Neural cell (in vitro differentiated cells): ENCODE measurements at regions not wholly inside any gene's neighbourhood (a gene's known extent, or its start where the extent isn't known, plus 50 kb on each side); places are given as distances from the start of the nearest gene placed in this dataset.

Experiments used
- H2AFZ ChIP-seq: fragments of 200-600, 300-800 bp; sonication (generic), shearing (Covaris generic); 2 replicates; pipeline ENCODE4 v1.6.0; 2014; ENCODE audit warnings: low read depth, mild to moderate bottlenecking, antibody characterized with exemption, low read length, moderate library complexity
- H3F3A ChIP-seq: fragments of 200-600 bp; shearing (Covaris generic); 2 replicates; pipeline ENCODE4 v1.6.1; 2016; ENCODE audit warnings: mild to moderate bottlenecking, moderate library complexity, mixed read lengths, antibody characterized with exemption, low read length; ENCODE audit not compliant: insufficient read depth, poor library complexity, severe bottlenecking
- H3K27ac ChIP-seq: fragments of 200-600, 300-800 bp; sonication (generic), shearing (Covaris generic); 2 replicates; pipeline ENCODE4 v1.5.1; 2014; ENCODE audit warnings: mild to moderate bottlenecking, low read length, moderate library complexity
- H3K27me3 ChIP-seq: fragments of 300-800, 200-600 bp; sonication (generic), shearing (Covaris generic); 2 replicates; pipeline ENCODE4 v1.6.0; 2014; ENCODE audit warnings: mild to moderate bottlenecking, low read depth, low read length, moderate library complexity; ENCODE audit not compliant: insufficient read depth
- H3K36me3 ChIP-seq: fragments of 300-800, 200-600 bp; sonication (generic), shearing (Covaris generic); 2 replicates; pipeline ENCODE4 v1.5.1; 2014; ENCODE audit warnings: mild to moderate bottlenecking, antibody characterized with exemption, low read length, moderate library complexity; ENCODE audit not compliant: insufficient read depth
- H3K4me2 ChIP-seq: fragments of 300-800, 200-600 bp; sonication (generic), shearing (Covaris generic); 2 replicates; pipeline ENCODE4 v1.6.0; 2014; ENCODE audit warnings: mild to moderate bottlenecking, low read length
- H3K4me3 ChIP-seq: fragments of 300-800, 200-600 bp; sonication (generic), shearing (Covaris generic); 2 replicates; pipeline ENCODE4 v1.5.1; 2014; ENCODE audit warnings: mild to moderate bottlenecking, low read length, moderate library complexity
- H3K79me2 ChIP-seq: fragments of 200-600 bp; shearing (Covaris generic); replicated peaks from 2 replicates; pipeline ENCODE4 v1.6.0; 2014; ENCODE audit warnings: mild to moderate bottlenecking, low read length, moderate library complexity; ENCODE audit not compliant: insufficient read depth
- H3K9ac ChIP-seq: fragments of 300-800, 200-600 bp; sonication (generic), shearing (Covaris generic); 2 replicates; pipeline ENCODE4 v1.6.1; 2016; ENCODE audit warnings: mild to moderate bottlenecking, low read length, mixed read lengths
- H3K9me2 ChIP-seq: fragments of 200-600 bp; shearing (Covaris generic); 2 replicates; pipeline ENCODE4 v1.6.1; 2016; ENCODE audit warnings: mild to moderate bottlenecking, low read length, mixed read lengths; ENCODE audit not compliant: insufficient read depth
- H3K9me3 ChIP-seq: fragments of 200-600, 300-800 bp; sonication (generic), shearing (Covaris generic); 2 replicates; pipeline ENCODE4 v1.6.1; 2016; ENCODE audit warnings: mild to moderate bottlenecking, mixed run types, low read length, moderate library complexity, mixed read lengths
- H4K20me1 ChIP-seq: fragments of 200-600 bp; shearing (Covaris generic); 2 replicates; pipeline ENCODE4 v1.6.1; 2016; ENCODE audit warnings: mild to moderate bottlenecking, mixed run types; ENCODE audit not compliant: insufficient read depth
- CTCF ChIP-seq: fragments of 450-650 bp; IDR thresholded peaks from 2 replicates; pipeline ENCODE4 v1.5.1; 2014; ENCODE audit warnings: antibody characterized with exemption, mild to moderate bottlenecking, moderate library complexity; ENCODE audit not compliant: poor library complexity, severe bottlenecking
- EP300 ChIP-seq: fragments of 450-650 bp; conservative IDR thresholded peaks from 2 replicates; pipeline ENCODE4 v1.6.1; 2014; ENCODE audit warnings: antibody characterized with exemption, mild to moderate bottlenecking, moderate library complexity; ENCODE audit not compliant: poor library complexity, severe bottlenecking
- EZH2 ChIP-seq: fragments of 200-600, 300-800 bp; shearing (Covaris generic), sonication (generic); IDR thresholded peaks from 2 replicates; pipeline ENCODE4 v1.6.1; 2014; ENCODE audit warnings: antibody characterized with exemption, low read length, borderline replicate concordance, mild to moderate bottlenecking; ENCODE audit not compliant: insufficient read depth, poor library complexity, severe bottlenecking
- MXI1 ChIP-seq: fragments of 450-650 bp; conservative IDR thresholded peaks from 2 replicates; pipeline ENCODE4 v1.6.1; 2014; ENCODE audit warnings: antibody characterized with exemption, mild to moderate bottlenecking; ENCODE audit not compliant: poor library complexity, severe bottlenecking
- POLR2AphosphoS5 ChIP-seq: IDR thresholded peaks from 2 replicates; pipeline ENCODE4 v1.6.1; 2012
- RAD21 ChIP-seq: fragments of 450-650 bp; conservative IDR thresholded peaks from 2 replicates; pipeline ENCODE4 v1.6.1; 2014; ENCODE audit warnings: antibody characterized with exemption, mild to moderate bottlenecking, moderate library complexity
- REST ChIP-seq: IDR thresholded peaks from 2 replicates; pipeline ENCODE4 v1.6.1; 2012; ENCODE audit warnings: borderline replicate concordance
- SMC3 ChIP-seq: fragments of 450-650 bp; conservative IDR thresholded peaks from 2 replicates; pipeline ENCODE4 v1.6.1; 2014; ENCODE audit warnings: antibody characterized with exemption, mild to moderate bottlenecking, moderate library complexity; ENCODE audit not compliant: poor library complexity
- TAF1 ChIP-seq: IDR thresholded peaks from 2 replicates; pipeline ENCODE4 v1.6.1; 2012; ENCODE audit warnings: low read depth

- Histone ChIP-seq H3K4me2 (no peak overlapping the region), H3K9ac (no peak overlapping the region), H3K36me3 (no peaks in the 10 kb centered on the region), H4K20me1 (no peaks in the 10 kb centered on the region), H3K4me3 (no peak overlapping the region), H3K9me3 (no peaks in the 10 kb centered on the region), H3K27ac (no peak overlapping the region), H3K79me2 (no peaks in the 10 kb centered on the region), H2AFZ (no peak overlapping the region), H3K9me2 (no peaks in the 10 kb centered on the region), H3F3A (no peaks in the 10 kb centered on the region), H3K27me3 (no peaks in the 10 kb centered on the region)
- TF ChIP-seq TAF1 = no peak
- TF ChIP-seq POLR2AphosphoS5 = no peak
- no peak for TF ChIP-seq REST
- TF ChIP-seq EZH2 = no peak
- no peak for TF ChIP-seq EP300
- no peak for TF ChIP-seq CTCF
- no peak for TF ChIP-seq MXI1
- TF ChIP-seq SMC3 = no peak
- no peak for TF ChIP-seq RAD21
Observed at GRCh38 chr1:157405662-157406061, 146.7 kb downstream of the FCRL5 start.

- no peaks in the 10 kb centered on the region for H3K79me2 ChIP-seq
- no peaks in the 10 kb centered on the region for H3K9me2 ChIP-seq
- no peaks in the 10 kb centered on the region for H3F3A ChIP-seq
- H3K9me3 ChIP-seq = no peaks in the 10 kb centered on the region
- H3K27me3 ChIP-seq = no peaks in the 10 kb centered on the region
- H3K9ac ChIP-seq = no peak overlapping the region
- no peaks in the 10 kb centered on the region for H3K36me3 ChIP-seq
- H3K4me3 ChIP-seq = no peak overlapping the region
- H4K20me1 ChIP-seq = no peaks in the 10 kb centered on the region
- no peak overlapping the region for H2AFZ ChIP-seq
- H3K4me2 ChIP-seq = no peak overlapping the region
- no peak overlapping the region for H3K27ac ChIP-seq
- TF ChIP-seq EZH2 (no peak), EP300 (no peak), RAD21 (no peak), CTCF (no peak), REST (no peak), MXI1 (no peak), SMC3 (no peak), POLR2AphosphoS5 (no peak), TAF1 (no peak)
Observed at GRCh38 chr1:157404614-157405013, 147.7 kb downstream of the FCRL5 start.
